Esophagus squamous epithelium (tissue), 5 donors: ENCODE measurements at regions not wholly inside any gene's neighbourhood (a gene's known extent, or its start where the extent isn't known, plus 50 kb on each side); places are given as distances from the start of the nearest gene placed in this dataset.

ENCODE experiments used
- DNase-seq: peaks from one replicate; lab custom pipeline; 2025; lab: John Stamatoyannopoulos, UW
- H3K27ac ChIP-seq, 4 donors: fragments of 200-600 bp; sonication (generic); one replicate each; pipeline ENCODE4 v1.5.1; 2016 to 2019; ENCODE audit warnings: mild to moderate bottlenecking in 1 of 4
- H3K27me3 ChIP-seq, 4 donors: fragments of 200-600 bp; sonication (generic); 1 replicate in 3 of 4; 2 replicates in 1 of 4; pipeline versions ENCODE4 v1.5.1 to v1.6.0; 2017 to 2021; ENCODE audit warnings: antibody characterized with exemption in 1 of 4
- H3K36me3 ChIP-seq, 3 donors: fragments of 200-600 bp; sonication (generic); one replicate each; pipeline ENCODE4 v1.5.1; 2016 to 2019
- H3K4me1 ChIP-seq, 3 donors: fragments of 200-600 bp; sonication (generic); one replicate each; pipeline ENCODE4 v1.5.1; 2017 to 2019
- H3K4me3 ChIP-seq, 4 donors: fragments of 200-600 bp; sonication (generic); 1 replicate in 3 of 4; 2 replicates in 1 of 4; pipeline ENCODE4 v1.5.1; 2016 to 2019; ENCODE audit warnings: mild to moderate bottlenecking in 2 of 4, moderate library complexity in 1 of 4
- H3K9me3 ChIP-seq, 3 donors: fragments of 200-600 bp; sonication (generic); one replicate each; pipeline ENCODE4 v1.5.1; 2016 to 2019
- POLR2A ChIP-seq, 4 donors: fragments of 450-650 bp; IDR thresholded peaks; one replicate each; pipeline ENCODE4 v1.6.1; 2017; ENCODE audit warnings: antibody characterized with exemption in 4 of 4, mild to moderate bottlenecking in 4 of 4, moderate library complexity in 3 of 4
- WGBS, 2 donors: methylation state at CpG; one replicate each; pipeline ENCODE4 v1.1.5; 2018; 5-methylcytosine and 5-hydroxymethylcytosine counted together
- intact Hi-C: fragments of 100-400 bp; cut with DNase I; formaldehyde crosslinking; loops from one replicate; pipeline ENCODE4 v1.15.0; 2022
- TF ChIP-seq, protein P1 (sequence below), 6 experiments: fragments of 450-650 bp in 4 of 6; fragments of 200-600 bp in 2 of 6; sonication (generic) in 2 of 6; IDR thresholded peaks; one replicate each; pipeline ENCODE4 v1.5.1; 2016 to 2019; ENCODE audit warnings: antibody characterized with exemption in 6 of 6, mild to moderate bottlenecking in 4 of 6, moderate library complexity in 4 of 6
- donor health status: DM: yes; HTN: yes; CAD: no.

DNA sequence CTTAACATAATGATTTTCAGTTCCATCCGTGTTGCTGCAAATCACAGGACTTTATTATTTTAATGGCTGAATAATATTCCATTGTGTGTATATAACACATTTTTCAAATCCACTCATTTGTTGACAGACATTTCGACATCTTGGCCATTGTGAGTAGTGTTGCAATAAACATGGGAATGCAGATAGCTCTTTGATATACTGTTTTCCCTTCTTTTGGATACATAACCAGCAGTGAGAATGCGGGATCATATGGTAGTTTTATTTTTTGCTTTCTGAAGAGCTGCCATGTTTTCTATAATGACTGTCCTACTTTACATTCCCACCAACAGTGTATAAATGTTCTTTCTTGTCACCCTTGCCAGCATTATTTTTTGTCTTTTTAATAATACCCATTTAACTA, 420.3 kb upstream of the CHAC2 start:
- Histone ChIP-seq H3K36me3 (no peaks in the 10 kb centered on the region), H3K9me3 (no peaks in the 10 kb centered on the region), H3K4me1 (no peaks in the 10 kb centered on the region), H3K27ac (no peak overlapping the region), H3K27me3 (no peaks in the 10 kb centered on the region), H3K4me3 (no peak overlapping the region)
- TF ChIP-seq, protein P1, sequence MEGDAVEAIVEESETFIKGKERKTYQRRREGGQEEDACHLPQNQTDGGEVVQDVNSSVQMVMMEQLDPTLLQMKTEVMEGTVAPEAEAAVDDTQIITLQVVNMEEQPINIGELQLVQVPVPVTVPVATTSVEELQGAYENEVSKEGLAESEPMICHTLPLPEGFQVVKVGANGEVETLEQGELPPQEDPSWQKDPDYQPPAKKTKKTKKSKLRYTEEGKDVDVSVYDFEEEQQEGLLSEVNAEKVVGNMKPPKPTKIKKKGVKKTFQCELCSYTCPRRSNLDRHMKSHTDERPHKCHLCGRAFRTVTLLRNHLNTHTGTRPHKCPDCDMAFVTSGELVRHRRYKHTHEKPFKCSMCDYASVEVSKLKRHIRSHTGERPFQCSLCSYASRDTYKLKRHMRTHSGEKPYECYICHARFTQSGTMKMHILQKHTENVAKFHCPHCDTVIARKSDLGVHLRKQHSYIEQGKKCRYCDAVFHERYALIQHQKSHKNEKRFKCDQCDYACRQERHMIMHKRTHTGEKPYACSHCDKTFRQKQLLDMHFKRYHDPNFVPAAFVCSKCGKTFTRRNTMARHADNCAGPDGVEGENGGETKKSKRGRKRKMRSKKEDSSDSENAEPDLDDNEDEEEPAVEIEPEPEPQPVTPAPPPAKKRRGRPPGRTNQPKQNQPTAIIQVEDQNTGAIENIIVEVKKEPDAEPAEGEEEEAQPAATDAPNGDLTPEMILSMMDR (IDR thresholded peaks at IDR 0.05), result no peak
- TF ChIP-seq POLR2A (IDR thresholded peaks at IDR 0.05), result no peak
- intact Hi-C loops, result no loop called here
- 65 to 70% methylated on average over 3 of the region's 3 CpGs for WGBS, 2 donors
- DNase-seq, result no peak

GRCh38 chr2:53342248-53342647, 425.4 kb upstream of the CHAC2 start:
- H3K27ac ChIP-seq, result no peak overlapping the region
- TF ChIP-seq POLR2A (IDR thresholded peaks at IDR 0.05), result no peak
- TF ChIP-seq, protein P1 (IDR thresholded peaks at IDR 0.05), result no peak
- no peak overlapping the region for H3K4me3 ChIP-seq
- intact Hi-C loops, result no loop called here
- H3K36me3 ChIP-seq, result no peaks in the 10 kb centered on the region
- DNase-seq, result no peak
- no peaks in the 10 kb centered on the region for H3K27me3 ChIP-seq
- no peaks in the 10 kb centered on the region for H3K9me3 ChIP-seq
- 87% methylated on average over 4 of the region's 4 CpGs for WGBS, 2 donors
- H3K4me1 ChIP-seq, result no peaks in the 10 kb centered on the region

GRCh38 chr2:53334610-53335009, 433.0 kb upstream of the CHAC2 start:
- Histone ChIP-seq H3K27me3 (no peaks in the 10 kb centered on the region), H3K9me3 (no peaks in the 10 kb centered on the region), H3K4me1 (no peaks in the 10 kb centered on the region), H3K36me3 (no peaks in the 10 kb centered on the region), H3K27ac (no peak overlapping the region), H3K4me3 (no peak overlapping the region)
- TF ChIP-seq, protein P1 (IDR thresholded peaks at IDR 0.05), result no peak
- TF ChIP-seq POLR2A (IDR thresholded peaks at IDR 0.05), result no peak
- no peak for DNase-seq
- intact Hi-C loops, result no loop called here
- 41 to 47% methylated on average over 4 of the region's 4 CpGs for WGBS, 2 donors

DNA sequence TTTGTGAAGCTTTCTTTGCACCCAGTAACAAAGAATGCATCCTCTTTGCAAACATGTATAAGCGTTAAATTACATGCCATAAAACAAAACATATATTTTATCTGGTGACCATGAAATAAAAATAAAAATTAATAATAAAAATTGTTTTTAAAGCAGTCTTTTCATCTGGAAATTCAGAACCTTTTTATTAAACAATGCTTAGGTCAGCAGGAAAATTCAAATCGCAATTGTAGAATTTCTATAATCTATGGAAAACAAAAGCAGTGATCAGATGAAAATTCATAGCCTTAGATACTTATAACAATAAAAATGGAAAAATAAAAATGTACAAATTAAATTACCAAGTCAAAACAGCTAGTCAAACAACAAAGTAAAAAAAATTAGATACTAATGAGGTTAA, 435.9 kb upstream of the CHAC2 start:
- Histone ChIP-seq H3K36me3 (no peaks in the 10 kb centered on the region), H3K9me3 (no peaks in the 10 kb centered on the region), H3K4me1 (no peaks in the 10 kb centered on the region), H3K27me3 (no peaks in the 10 kb centered on the region), H3K27ac (no peak overlapping the region), H3K4me3 (no peak overlapping the region)
- 73 to 77% methylated on average over 2 of the region's 2 CpGs for WGBS, 2 donors
- TF ChIP-seq, protein P1 (IDR thresholded peaks at IDR 0.05), result no peak
- no peak for TF ChIP-seq POLR2A (IDR thresholded peaks at IDR 0.05)
- intact Hi-C loops, result no loop called here
- DNase-seq, result no peak

DNA sequence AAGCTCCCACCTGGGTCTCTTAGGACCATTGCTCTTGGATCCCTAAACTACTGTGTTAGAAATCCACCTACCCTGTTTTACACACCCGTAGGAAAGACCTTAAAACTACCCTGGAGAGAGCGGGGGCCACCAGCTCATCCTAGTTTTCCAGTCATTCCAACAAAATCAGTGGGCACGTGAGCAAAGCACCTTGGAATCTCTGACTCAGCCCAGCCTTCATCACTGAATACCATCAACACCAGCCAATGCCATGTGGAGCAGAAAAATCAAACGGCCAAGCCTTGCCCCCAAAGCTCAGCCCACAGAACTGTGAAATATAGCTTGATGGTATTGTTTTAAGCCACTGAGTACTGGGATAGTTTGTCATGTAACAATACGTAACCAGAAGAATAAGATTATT, 449.7 kb upstream of the CHAC2 start:
- H3K27ac ChIP-seq, result no peak overlapping the region
- no peak overlapping the region for H3K4me3 ChIP-seq
- no peaks in the 10 kb centered on the region for H3K36me3 ChIP-seq
- 65 to 71% methylated on average over 5 of the region's 5 CpGs for WGBS, 2 donors
- no peaks in the 10 kb centered on the region for H3K9me3 ChIP-seq
- DNase-seq, result no peak
- intact Hi-C loops, result no loop called here
- no peaks in the 10 kb centered on the region for H3K4me1 ChIP-seq
- TF ChIP-seq, protein P1 (IDR thresholded peaks at IDR 0.05), result no peak
- TF ChIP-seq POLR2A (IDR thresholded peaks at IDR 0.05), result no peak
- no peaks in the 10 kb centered on the region for H3K27me3 ChIP-seq
